CD14-positive monocyte (primary cell): ENCODE measurements at regions not wholly inside any gene's neighbourhood (a gene's known extent, or its start where the extent isn't known, plus 50 kb on each side); places are given as distances from the start of the nearest gene placed in this dataset.

Experiments
- DNase-seq, 3 donors: peaks; one replicate each; pipeline ENCODE4 v3.0.0-alpha.2; 2011 to 2022
- H2AFZ ChIP-seq: 2 replicates; pipeline ENCODE4 v1.6.0; 2012; ENCODE audit warnings: mild to moderate bottlenecking, low read depth, low read length, inconsistent platforms; ENCODE audit not compliant: insufficient read depth, poor library complexity, severe bottlenecking
- H3K27ac ChIP-seq, 2 donors: 1 replicate in 1 of 2; 2 replicates in 1 of 2; pipeline ENCODE4 v1.5.1; 2012 to 2013; ENCODE audit warnings: low read length in 2 of 2, control low read depth in 1 of 2, inconsistent platforms in 1 of 2, low read depth in 1 of 2, mild to moderate bottlenecking in 1 of 2
- H3K27me3 ChIP-seq, 2 donors: one replicate each; pipeline versions ENCODE4 v1.6.0 to v1.6.1; 2011 to 2013; ENCODE audit warnings: low read length in 2 of 2; ENCODE audit not compliant: control insufficient read depth in 2 of 2, insufficient read depth in 2 of 2
- H3K36me3 ChIP-seq, 2 donors: replicated peaks in 1 of 2; 1 replicate in 1 of 2; 2 replicates in 1 of 2; pipeline versions ENCODE4 v1.5.1 to v1.6.1; 2012 to 2013; ENCODE audit warnings: low read length in 2 of 2, control low read depth in 1 of 2, inconsistent platforms in 1 of 2, mild to moderate bottlenecking in 1 of 2; ENCODE audit not compliant: insufficient read depth in 2 of 2, control insufficient read depth in 1 of 2
- H3K4me1 ChIP-seq, 2 donors: 1 replicate in 1 of 2; 2 replicates in 1 of 2; pipeline versions ENCODE4 v1.5.1 to v1.6.1; 2012 to 2013; ENCODE audit warnings: low read length in 2 of 2, control low read depth in 1 of 2, inconsistent platforms in 1 of 2, mild to moderate bottlenecking in 1 of 2, moderate library complexity in 1 of 2; ENCODE audit not compliant: insufficient read depth in 2 of 2, control insufficient read depth in 1 of 2
- H3K4me2 ChIP-seq: replicated peaks from 2 replicates; pipeline ENCODE3; 2012; ENCODE audit warnings: low read length, moderate library complexity, mild to moderate bottlenecking; ENCODE audit not compliant: poor library complexity, severe bottlenecking; ENCODE audit errors: extremely low read depth
- H3K4me3 ChIP-seq, 3 experiments: fragments of 200-600 bp in 1 of 3; sonication (generic) in 1 of 3; replicated peaks in 1 of 3; 1 replicate in 2 of 3; 2 replicates in 1 of 3; pipeline ENCODE4 v1.5.1; 2011 to 2013; ENCODE audit warnings: low read length in 3 of 3, mild to moderate bottlenecking in 3 of 3, control low read depth in 2 of 3, low read depth in 2 of 3, inconsistent platforms in 1 of 3, moderate library complexity in 1 of 3
- H3K79me2 ChIP-seq: 2 replicates; pipeline ENCODE4 v1.6.0; 2012; ENCODE audit warnings: mild to moderate bottlenecking, control low read depth, inconsistent platforms, low read length, moderate library complexity; ENCODE audit not compliant: insufficient read depth
- H3K9ac ChIP-seq: 2 replicates; pipeline ENCODE4 v1.6.0; 2017; ENCODE audit warnings: low read length, mild to moderate bottlenecking; ENCODE audit not compliant: insufficient read depth, poor library complexity, severe bottlenecking
- H3K9me3 ChIP-seq, 2 donors: replicated peaks in 1 of 2; 1 replicate in 1 of 2; 2 replicates in 1 of 2; pipeline versions ENCODE4 v1.5.1 to v1.6.1; 2012 to 2013; ENCODE audit warnings: low read length in 2 of 2, control low read depth in 1 of 2; ENCODE audit not compliant: control insufficient read depth in 1 of 2, insufficient read depth in 1 of 2
- H4K20me1 ChIP-seq: 2 replicates; pipeline ENCODE4 v1.6.0; 2012; ENCODE audit warnings: mild to moderate bottlenecking, low read length, control low read depth, moderate library complexity; ENCODE audit not compliant: insufficient read depth
- H3K27ac Mint-ChIP-seq, 7 donors: one replicate each; pipeline ENCODE4 v1.8.0; 2020; ENCODE audit warnings: mild to moderate bottlenecking in 7 of 7, mixed read lengths in 7 of 7, moderate library complexity in 6 of 7, inconsistent platforms in 2 of 7
- H3K27me3 Mint-ChIP-seq, 3 donors: one replicate each; pipeline ENCODE4 v1.8.0; 2021 to 2022; ENCODE audit warnings: low read depth in 3 of 3, mild to moderate bottlenecking in 3 of 3, mixed read lengths in 3 of 3, moderate library complexity in 3 of 3, inconsistent platforms in 1 of 3
- H3K36me3 Mint-ChIP-seq, 2 donors: one replicate each; pipeline ENCODE4 v1.8.0; 2020; ENCODE audit warnings: mixed read lengths in 2 of 2, inconsistent platforms in 1 of 2, mild to moderate bottlenecking in 1 of 2
- H3K4me1 Mint-ChIP-seq: one replicate; pipeline ENCODE4 v1.8.0; 2020; ENCODE audit warnings: mild to moderate bottlenecking, mixed read lengths
- H3K4me3 Mint-ChIP-seq, 2 donors: one replicate each; pipeline ENCODE4 v1.8.0; 2020; ENCODE audit warnings: mild to moderate bottlenecking in 2 of 2, mixed read lengths in 2 of 2, moderate library complexity in 1 of 2
- H3K9me3 Mint-ChIP-seq, 7 donors: one replicate each; pipeline ENCODE4 v1.8.0; 2020 to 2022; ENCODE audit warnings: mixed read lengths in 7 of 7, mild to moderate bottlenecking in 6 of 7, moderate library complexity in 6 of 7, inconsistent platforms in 2 of 7
- CTCF ChIP-seq: fragments of 200-600 bp; IDR thresholded peaks from one replicate; pipeline ENCODE4 v1.8.0; 2022; ENCODE audit warnings: antibody characterized with exemption, mild to moderate bottlenecking
- WGBS: methylation state at CpG from one replicate; pipeline ENCODE4 v1.1.5; 2013; ENCODE audit warnings: missing lambda C conversion rate; ENCODE audit not compliant: insufficient coverage; 5-methylcytosine and 5-hydroxymethylcytosine counted together
- intact Hi-C, 2 donors: fragments of 100-400 bp; cut with micrococcal nuclease; formaldehyde crosslinking; loops; one replicate each; pipeline versions ENCODE4 v1.15.0 to v1.15.1; 2023

- Mint-ChIP-seq H3K27me3 (no peaks in the 10 kb centered on the region), H3K36me3 (no peaks in the 10 kb centered on the region), H3K9me3 (peaks cover 0 to 4% (median 0%) of the 10 kb centered on the region in 7 donors), H3K4me1 (no peaks in the 10 kb centered on the region), H3K4me3 (no peak overlapping the region), H3K27ac (no peak overlapping the region)
- Histone ChIP-seq H2AFZ (no peak overlapping the region), H3K36me3 (no peaks in the 10 kb centered on the region), H3K9me3 (peaks cover 0 to 4% of the 10 kb centered on the region in 2 donors), H3K4me1 (no peaks in the 10 kb centered on the region), H3K79me2 (no peaks in the 10 kb centered on the region), H3K27ac (no peak overlapping the region), H3K4me3 (no peak overlapping the region), H4K20me1 (no peaks in the 10 kb centered on the region), H3K27me3 (no peaks in the 10 kb centered on the region), H3K4me2 (no peak overlapping the region), H3K9ac (no peak overlapping the region)
- DNase-seq = no peak
- 89% methylated on average over 1 of the region's 2 CpGs for WGBS
- no peak for TF ChIP-seq CTCF
- intact Hi-C loops = no loop called here
Measured at GRCh38 chr18:30489890-30490643, 552.5 kb downstream of the DSC3 start.

- no peak for TF ChIP-seq CTCF
- Mint-ChIP-seq H3K27me3 (no peaks in the 10 kb centered on the region), H3K4me1 (no peaks in the 10 kb centered on the region), H3K9me3 (peaks cover 0 to 4% (median 0%) of the 10 kb centered on the region in 7 donors), H3K36me3 (no peaks in the 10 kb centered on the region), H3K27ac (no peak overlapping the region), H3K4me3 (no peak overlapping the region)
- H3K4me1 ChIP-seq = no peaks in the 10 kb centered on the region
- H3K4me2 ChIP-seq = no peak overlapping the region
- DNase-seq = no peak
- H3K36me3 ChIP-seq = no peaks in the 10 kb centered on the region
- no CpG with 5 or more reads among the region's 2 CpGs for WGBS
- no peak overlapping the region for H3K4me3 ChIP-seq
- peaks cover 0 to 4% of the 10 kb centered on the region in 2 donors for H3K9me3 ChIP-seq
- no peak overlapping the region for H2AFZ ChIP-seq
- intact Hi-C loops = no loop called here
- no peak overlapping the region for H3K9ac ChIP-seq
- H3K79me2 ChIP-seq = no peaks in the 10 kb centered on the region
- no peaks in the 10 kb centered on the region for H4K20me1 ChIP-seq
- no peaks in the 10 kb centered on the region for H3K27me3 ChIP-seq
- no peak overlapping the region for H3K27ac ChIP-seq
Measured at GRCh38 chr18:30487962-30488361, 554.6 kb downstream of the DSC3 start.
